ENCODE measurements at regions not wholly inside any gene's neighbourhood (a gene's known extent, or its start where the extent isn't known, plus 50 kb on each side); places are given as distances from the start of the nearest gene placed in this dataset.
"Not testable (repeated sequence)": the region's sequence is repeated elsewhere in the genome, so short reads cannot be mapped to it uniquely, and the experiment has no call there.

DNA sequence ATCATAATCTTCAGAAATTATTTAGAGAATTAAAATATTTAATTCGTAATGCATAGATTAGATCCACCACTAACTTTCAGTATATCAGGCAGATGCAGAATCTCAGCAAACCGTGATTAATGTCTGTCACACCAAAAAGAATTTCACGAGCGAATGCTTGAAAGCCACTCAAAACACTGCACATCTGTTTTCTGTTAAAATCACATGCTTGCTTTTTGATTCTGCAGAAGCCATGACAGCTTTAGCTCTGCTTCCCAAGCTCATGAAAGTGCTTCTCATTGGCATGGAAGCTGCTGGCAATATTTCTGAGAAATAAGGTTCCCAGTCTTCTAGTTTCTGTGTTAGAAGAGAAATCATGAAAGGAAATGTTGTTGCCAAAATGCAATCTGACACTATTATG, 837.8 kb upstream of the LRRN3 start:
- DNase-seq (ENCODE audit: low read depth, low spot score) = no peak

DNA sequence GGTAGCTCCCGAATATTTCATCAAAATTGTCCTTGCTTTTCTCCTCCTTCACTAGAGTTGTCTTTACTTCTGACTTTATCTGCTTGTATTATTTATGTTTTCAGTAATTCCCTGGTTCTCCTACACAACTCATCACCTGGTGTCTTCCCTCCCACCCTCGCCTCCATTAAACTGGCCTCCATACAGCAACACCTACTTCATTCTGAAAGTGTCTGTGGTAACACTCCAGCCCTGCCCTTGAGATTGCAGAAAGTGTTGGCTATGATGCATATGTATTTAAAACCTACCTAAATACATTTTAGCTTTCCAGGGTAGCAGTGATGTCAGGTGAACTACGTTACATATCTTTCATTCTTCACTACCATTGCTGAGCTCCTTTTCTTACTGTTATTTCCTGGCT, 833.3 kb upstream of the LRRN3 start:
- DNase-seq (ENCODE audit: low read depth, low spot score) = no peak

DNA sequence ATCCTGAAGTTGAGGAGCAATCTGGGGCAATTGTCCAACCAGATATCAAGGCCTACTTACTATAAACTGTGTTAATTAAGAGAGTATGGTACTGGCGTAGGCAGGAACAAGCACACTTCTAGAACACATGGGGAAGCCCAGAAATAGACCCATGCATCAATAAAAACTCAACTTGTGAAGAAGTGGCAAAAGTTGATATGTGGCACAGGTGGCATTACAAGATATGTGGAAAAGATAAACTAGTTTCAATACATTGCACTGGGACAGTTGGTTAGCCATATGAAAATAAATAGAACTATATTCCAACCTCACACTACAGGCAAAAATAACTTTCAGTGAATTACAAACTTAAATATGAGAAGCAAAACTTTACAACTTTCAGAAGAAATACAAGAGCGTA, 828.7 kb upstream of the LRRN3 start:
- DNase-seq (ENCODE audit: low read depth, low spot score) = no peak

DNA sequence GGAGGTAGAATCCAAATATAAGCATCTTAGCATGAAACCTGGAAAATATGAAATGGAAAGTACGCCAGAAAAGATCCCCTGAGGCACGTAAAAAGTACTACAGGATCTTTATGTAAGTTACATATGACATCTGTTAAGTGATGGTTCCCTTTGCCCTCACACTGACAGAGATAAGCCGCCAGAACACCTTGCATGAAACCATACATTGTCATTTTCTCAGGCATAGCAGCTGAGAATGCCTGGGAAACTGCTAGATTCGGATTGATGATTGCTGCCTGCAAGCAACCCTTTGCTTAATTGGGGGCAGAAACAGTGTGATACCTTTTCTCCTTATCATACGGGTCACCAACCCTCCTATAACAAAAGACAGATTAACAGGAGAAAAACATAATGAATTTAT, 826.6 kb upstream of the LRRN3 start:
- DNase-seq (ENCODE audit: low read depth, low spot score) = no peak

DNA sequence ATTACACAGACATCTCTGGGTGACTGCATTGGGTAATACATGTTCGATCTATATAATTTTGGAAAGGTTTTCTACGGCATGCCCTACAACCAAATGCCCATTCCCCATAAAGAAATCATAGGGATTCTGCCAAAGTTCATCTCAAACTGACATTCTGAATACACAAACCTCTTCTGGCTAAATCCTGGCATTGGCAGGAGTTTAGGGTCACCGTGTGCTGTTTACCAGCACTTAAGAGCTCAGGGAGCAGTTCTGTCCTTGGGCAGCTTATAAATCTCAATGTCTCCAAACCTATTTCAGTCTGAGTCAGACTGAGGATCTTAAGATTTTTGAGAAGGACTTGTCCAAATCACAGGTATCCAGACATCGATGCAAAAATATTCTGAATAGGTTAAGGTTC, 809.6 kb upstream of the LRRN3 start:
- no peak for DNase-seq (ENCODE audit: low read depth, low spot score)

DNA sequence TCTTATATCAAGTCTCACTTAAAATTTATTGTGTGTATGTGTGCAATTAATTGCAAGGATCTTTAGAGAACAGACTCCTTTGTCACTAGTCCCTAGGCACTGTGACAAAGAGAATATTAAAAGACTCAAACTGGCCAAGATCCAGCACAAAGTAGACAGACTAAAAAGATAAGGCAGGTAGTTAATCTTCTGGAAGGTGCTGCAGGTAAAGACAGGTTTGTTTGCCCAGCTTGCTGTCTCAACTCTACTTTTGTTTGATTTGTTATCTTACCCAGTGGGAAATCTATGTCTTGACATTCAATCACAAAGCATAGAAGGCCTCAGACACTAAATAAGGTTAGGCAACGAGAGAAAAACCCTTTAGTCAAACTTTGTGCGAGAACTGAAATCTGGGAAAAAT, 807.9 kb upstream of the LRRN3 start:
- DNase-seq (ENCODE audit: low read depth, low spot score) = no peak

DNA sequence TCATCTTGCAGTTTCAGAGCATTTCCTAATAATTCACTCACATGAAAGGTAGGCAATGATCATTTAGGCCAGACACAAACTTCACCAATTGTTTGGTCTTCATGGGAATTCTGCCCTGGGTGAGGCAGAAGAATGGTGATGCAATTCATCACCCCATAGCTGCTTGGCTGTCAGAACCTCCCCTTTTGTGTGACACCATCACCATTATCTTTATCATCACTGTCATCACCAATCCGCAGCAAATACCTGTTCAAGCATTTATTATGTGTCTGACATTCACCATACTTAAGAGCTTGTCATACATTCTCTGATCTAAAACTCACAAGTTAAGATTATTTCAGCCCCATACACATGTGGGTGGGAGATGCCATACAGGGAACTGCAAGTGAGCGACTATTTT, 799.5 kb upstream of the LRRN3 start:
- DNase-seq (ENCODE audit: low read depth, low spot score) = no peak

DNA sequence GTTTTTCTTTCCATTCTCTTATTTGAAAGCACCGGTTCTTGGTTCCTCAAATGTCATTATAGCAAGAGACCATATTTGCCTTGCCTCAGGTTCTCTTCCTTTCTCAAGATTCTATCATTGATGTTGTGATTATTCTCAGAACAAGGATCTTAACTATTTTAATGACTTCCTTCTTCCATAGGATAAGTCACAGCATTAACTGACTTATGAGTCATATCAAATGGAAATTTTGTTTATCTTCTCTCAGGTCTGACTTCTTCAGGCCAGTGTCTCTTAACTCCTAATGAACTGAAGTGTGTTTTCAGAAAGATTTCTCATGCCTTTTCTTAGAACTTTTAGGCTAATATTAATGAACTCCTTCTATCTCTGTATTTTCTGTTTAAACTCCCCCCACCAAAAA, 794.6 kb upstream of the LRRN3 start:
- DNase-seq (ENCODE audit: low read depth, low spot score) = no peak

DNA sequence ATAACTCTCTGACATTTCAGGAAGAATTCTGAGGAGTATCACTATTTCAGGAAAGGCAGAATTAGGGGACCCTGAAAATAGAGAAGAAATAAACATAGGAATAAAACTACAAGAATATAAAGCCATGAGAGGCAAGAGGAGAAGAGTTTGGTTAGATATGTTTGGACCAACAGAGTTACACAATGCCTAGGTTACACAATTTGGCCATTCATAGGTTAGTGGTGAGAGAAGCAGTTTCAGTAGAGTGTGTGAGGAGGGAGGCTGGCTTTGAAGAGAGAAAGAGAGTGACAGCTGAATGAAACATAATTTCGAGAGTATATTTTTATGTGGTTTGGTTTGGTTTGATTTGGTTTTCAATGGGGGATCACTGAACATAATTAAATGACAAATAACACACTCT, 783.2 kb upstream of the LRRN3 start:
- no peak for DNase-seq (ENCODE audit: low read depth, low spot score)

DNA sequence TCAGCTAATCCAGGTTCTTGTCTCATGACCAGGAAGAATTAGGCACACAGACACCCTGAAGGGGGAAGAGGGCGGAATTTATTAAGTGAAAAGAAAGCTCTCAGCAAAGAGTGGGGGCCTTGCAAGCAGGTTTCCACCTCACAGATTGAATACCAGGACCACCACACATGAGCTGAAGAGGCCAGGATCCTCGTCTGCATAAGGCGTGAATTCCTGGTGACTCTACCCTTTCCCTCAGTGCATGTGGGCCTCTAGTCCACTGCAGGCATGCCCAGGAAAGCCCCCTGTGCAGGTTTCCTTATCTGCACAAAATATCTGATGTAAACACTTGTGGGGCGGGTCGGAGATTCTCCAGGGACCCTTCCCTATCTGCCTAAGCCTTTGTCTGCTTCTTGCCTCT, 782.1 kb upstream of the LRRN3 start:
- no peak for DNase-seq (ENCODE audit: low read depth, low spot score)

DNA sequence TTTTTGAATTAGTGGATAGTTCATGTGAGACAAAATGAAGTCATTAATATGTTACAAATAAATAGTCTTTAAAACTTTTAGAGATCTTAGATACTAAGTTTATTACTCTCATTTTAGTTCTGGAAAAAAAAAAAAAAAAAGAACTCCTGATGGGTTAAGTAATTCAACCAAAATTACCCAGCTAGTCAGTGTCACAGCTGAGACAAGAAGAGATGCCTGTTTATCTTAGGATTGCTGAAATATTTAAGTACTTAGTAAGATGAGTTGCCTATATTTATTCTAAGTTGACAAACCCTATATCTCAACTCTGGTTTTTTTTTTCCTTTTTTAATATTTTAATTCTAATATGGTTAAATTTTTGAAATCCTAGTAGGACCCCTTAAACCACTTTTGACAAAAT, 781.0 kb upstream of the LRRN3 start:
- DNase-seq (ENCODE audit: low read depth, low spot score) = no peak

DNA sequence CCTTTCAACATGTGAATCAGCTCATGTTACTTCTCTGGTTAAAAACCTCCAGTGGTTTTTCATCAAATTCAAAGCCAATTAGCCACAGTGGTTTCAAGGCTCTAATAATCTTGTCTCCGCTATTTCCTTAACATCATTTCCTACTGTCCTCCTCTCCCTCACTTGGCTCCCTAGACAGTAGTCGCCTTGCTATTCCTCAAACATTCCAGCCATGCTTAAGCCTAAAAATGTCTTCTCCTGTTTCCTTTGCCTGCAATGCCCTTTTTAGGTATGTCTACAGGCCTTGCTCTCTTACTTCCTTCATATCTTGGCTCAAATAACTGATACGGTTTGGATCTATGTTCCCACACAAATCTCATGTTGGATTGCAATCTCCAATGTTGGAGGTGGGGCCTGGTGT, 779.4 kb upstream of the LRRN3 start:
- no peak for DNase-seq (ENCODE audit: low read depth, low spot score)

DNA sequence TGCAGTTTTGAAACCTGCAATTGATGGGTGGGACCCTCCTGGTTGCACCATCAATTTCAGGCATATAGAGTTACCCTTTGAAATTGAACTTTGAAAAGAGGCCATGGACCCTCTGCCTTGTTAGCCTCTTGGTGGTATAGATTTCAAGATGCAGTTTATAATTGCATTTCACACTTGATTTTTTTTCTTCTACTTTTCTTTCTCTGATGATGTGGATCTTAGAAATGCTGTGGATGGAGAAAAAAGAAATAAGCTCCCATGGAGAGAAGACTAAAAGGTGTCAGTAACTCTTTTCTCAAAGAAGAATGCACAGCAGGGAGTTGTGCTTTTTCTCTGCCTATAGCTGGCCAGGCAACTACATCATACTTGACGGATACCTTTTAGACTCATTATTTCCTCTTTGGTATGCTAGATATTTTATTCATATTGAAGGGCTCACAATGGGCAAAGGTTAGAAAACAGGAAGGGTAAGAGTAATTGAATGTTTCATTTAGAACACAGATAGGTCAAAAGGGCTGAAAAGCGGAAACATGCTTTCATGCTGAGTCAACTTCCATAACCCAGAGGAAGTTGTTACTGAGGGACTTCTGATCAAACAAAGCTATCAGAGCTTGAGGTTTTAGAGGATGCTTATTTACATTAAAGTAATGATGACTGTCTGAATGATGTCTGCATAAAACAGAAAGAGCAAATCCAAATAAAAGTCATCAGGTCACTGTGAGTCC, 773.2 kb upstream of the LRRN3 start:
- peak; percentile 49 for DNase-seq (ENCODE audit: low read depth, low spot score)

DNA sequence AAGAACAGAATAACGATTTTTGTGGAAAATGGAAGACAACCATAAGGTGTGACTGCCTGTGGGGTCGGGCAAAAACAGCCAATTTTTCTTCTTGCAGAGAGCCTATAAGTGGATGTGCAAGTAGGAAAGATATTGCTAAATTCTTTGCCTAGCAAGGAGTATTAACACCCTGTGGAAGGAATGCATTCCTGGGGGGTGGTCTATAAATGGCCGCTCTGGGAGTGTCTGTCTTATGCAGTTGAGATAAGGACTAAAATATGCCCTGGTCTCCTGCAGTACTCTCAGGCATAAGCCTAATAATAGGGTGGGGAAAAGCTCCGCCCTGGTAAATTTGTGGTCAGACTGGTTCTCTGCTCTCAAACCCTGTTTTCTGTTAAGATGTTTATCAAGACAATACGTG, 770.6 kb upstream of the LRRN3 start:
- DNase-seq (ENCODE audit: low read depth, low spot score) = not testable (repeated sequence)

DNA sequence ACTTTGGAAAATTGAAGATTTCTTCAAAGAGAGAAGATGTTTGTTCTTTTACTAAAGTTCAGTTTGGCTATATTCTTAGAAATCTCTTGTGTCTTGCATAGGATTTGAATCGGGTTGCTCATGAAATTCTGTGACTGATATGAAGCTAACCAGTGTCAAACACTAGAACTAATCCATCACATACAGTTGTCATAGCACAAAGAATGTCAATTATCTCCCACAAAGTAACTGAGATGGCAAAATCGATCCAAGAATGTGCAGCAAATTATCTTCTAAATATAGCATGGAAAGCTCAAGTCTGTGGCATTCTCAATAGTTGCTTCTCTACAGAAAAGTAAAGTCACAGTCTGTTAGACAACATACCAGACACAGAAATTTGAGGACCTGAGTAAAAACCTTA, 768.1 kb upstream of the LRRN3 start:
- DNase-seq (ENCODE audit: low read depth, low spot score) = no peak

DNA sequence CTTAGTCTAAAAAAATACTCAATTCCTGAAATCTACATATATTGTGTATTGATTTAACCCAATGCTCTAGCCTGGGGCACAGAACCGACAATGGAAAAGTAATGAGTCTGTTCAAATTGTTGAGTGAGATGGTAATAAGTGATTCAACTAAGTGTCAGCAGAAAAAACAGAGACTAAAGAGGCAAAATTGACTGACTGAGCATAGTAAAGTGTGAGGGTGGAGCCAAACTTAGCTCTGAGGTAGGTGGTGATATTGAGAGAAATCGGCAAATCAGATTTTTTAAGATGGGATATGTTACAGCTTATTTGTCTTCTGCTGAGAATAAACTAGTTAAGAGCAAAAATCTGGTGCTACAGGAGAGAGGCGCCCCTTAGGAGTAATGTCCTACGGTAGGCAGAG, 764.0 kb upstream of the LRRN3 start:
- no peak for DNase-seq (ENCODE audit: low read depth, low spot score)

DNA sequence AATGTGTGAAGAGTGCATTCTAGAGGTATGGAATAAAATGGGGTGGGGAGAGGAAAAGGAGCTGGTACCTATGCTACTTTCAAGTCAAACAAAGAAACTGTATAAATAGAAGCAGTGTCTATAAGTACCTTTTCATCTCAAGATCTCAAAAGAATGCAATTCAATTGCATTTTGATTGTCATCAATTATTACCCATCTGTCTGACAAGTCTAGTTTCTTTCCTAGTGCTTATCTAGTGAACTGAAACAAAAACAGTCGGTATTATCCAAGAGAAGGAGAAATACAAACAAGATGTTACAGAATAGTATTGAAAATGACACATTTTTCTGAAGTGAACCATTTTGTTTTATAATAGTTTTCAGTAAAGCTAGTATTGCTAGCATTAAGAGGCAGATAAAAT, 754.5 kb upstream of the LRRN3 start:
- no peak for DNase-seq (ENCODE audit: low read depth, low spot score)

DNA sequence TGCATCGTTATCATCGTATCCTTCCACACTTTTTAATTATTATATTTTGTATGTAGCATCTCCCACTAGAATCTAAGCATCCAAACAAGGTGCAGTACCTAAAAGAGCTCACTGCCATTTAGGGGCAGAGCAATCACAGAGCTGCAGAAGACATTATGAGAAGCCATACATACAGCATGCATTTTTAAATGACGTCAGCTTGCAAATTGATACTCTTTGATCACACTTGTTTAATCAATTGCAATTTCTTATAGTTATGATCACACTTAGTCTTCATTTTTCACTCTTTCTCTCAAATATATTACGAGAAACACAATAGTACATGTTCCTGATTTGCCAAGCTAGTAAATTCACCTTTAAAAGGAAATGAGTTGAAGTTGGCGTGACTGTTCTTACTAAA, 753.3 kb upstream of the LRRN3 start:
- DNase-seq (ENCODE audit: low read depth, low spot score) = no peak

DNA sequence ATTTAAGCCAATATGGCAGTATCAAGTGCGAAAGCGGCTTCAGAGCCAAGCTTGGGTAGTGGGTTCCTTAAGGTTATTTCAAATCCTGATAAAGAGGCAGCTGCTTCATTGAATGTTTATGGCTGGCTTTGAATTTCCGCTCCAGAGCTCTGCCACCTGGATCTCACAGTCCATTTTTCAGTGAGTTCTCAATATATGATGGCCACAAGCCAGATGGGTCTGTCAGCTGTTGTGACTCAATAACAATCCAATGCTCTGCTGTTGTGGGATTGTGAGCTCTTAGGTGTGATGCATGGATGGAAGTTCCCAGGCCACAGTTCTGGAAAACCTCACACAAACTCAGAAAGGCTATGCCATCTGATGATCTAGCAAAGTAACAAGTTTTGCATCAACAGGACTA, 743.8 kb upstream of the LRRN3 start:
- no peak for DNase-seq (ENCODE audit: low read depth, low spot score)

DNA sequence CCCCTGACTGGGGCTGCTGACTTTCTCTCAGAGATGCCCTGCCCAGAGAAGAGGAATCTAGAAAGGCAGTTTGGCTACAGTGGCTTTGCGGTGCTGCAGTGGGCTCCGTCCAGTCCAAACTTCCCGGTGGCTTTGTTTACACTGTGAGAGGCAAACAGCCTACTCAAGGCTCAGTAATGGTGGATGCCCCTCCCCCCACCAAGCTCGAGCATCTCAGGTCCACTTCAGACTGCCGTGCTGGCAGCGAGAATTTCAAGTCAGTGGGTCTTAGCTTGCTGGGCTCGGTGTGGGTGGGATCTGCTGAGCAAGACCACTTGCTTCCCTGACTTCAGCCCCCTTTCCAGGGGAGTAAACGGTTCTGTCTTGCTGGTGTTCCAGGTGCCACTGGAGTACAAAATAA, 734.5 kb upstream of the LRRN3 start:
- no peak for DNase-seq (ENCODE audit: low read depth, low spot score)

DNA sequence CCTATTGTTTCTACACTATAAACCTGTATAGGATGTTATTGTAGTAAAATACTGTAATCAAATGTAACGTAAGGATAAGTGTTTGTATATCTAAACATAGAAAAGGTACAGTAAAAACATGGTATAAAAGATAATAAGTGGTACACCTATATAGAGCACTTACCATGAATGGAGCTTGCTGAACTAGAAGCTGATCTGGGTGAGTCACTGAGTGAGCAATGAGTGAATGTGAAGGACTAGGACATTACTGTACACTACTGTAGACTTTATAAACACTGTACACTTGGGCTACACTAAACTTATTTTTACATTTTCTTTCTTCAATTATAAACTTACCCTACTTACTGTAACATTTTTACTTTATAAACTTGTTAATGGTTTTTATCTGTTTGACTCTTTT, 732.9 kb upstream of the LRRN3 start:
- no peak for DNase-seq (ENCODE audit: low read depth, low spot score)

DNA sequence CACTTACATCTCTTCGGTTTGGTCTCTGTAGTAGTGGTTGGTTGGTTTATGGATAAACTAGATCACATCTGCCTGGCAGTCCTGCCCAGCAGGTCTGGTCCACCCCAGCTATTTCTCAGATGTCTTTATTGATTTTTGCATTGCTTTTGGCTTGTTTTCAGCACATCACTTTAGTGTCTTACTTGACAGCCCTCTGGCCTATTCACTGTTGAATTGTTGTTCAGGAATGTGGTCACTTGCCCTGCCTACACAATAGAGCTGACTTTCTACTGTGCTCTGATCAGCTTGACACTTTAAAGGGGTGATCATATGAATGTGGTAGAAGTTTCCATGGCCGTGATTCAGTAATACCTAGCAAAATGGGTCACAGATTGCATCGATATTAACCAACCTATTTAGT, 719.2 kb upstream of the LRRN3 start:
- no peak for DNase-seq (ENCODE audit: low read depth, low spot score)

DNA sequence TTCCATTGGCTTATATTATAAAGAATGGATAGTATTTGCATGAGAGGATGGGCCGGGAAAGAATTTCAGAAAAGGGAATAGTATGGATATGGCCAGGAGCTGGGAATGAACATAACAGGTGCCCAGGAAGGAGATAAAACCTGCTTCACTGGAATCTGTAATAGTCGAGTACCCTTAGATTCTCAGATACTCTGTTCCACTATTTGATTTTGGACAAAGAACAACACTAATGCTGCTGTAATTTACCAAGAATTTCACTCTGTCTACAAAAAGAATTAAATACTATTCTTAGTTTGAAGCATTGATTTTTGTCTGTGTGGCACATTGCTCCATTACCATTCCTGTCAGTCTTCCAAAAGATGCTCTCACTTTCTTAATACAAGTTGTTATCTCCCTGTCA, 718.2 kb upstream of the LRRN3 start:
- DNase-seq (ENCODE audit: low read depth, low spot score) = no peak

DNA sequence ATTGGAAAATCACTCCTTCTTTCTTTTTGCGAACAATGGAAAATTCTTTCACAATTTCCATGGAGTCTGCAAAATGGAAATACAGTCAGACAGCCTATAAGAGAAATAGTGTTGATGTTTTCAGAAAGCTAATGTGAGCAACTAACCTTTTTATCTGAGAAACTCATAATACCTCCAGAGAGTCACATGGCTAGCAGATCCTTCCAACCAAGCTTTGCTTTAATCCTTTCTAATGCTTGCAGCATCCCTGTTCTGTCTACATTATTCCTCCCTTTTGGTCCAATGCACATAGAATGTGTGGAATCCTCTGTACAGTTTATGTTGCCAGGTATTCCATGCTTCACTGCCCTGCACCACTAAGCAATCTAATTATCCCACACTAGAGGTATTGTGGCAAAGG, 717.5 kb upstream of the LRRN3 start:
- DNase-seq (ENCODE audit: low read depth, low spot score) = no peak

Data from smooth muscle cell of the brain vasculature (primary cell).